ENCODE measurements at regions not wholly inside any gene's neighbourhood (a gene's known extent, or its start where the extent isn't known, plus 50 kb on each side); places are given as distances from the start of the nearest gene placed in this dataset.

DNA sequence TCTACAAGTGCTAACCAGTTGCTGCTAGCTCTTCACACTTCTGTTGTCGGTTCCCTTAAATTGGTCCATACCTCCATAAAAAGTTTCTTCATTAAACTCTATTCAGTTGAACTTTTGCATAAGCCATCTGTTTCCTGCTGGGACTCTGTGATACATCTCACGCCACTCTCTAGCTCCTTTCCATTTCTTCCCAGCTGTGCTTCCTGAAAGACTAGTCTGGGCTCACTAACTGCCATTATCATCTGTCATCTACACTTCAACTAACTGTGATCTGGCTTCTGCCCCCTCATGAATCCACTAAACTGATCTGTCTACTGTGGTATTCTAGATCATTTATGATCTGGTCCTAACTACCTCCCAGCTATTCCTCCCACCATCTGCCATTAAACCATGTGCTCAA is 78.3 kb downstream of the ELAPOR2 start:
- FAIRE-seq = no peak
- TF ChIP-seq POLR2A (IDR thresholded peaks at IDR 0.05; ENCODE audit: low read depth, low read length) = no peak
- no peak for DNase-seq (ENCODE audit: insufficient read length, low spot score)

- no peak for DNase-seq (ENCODE audit: insufficient read length, low spot score)
- FAIRE-seq = no peak
- no peak for TF ChIP-seq POLR2A (IDR thresholded peaks at IDR 0.05; ENCODE audit: low read depth, low read length)
Measured at GRCh38 chr7:86980223-86980622, 79.2 kb downstream of the ELAPOR2 start.

- no peak for FAIRE-seq
- no peak for TF ChIP-seq POLR2A (IDR thresholded peaks at IDR 0.05; ENCODE audit: low read depth, low read length)
- DNase-seq (ENCODE audit: insufficient read length, low spot score) = no peak
Measured at GRCh38 chr7:86978808-86979506, 80.5 kb downstream of the ELAPOR2 start.

- FAIRE-seq (no peak), DNase-seq (ENCODE audit: insufficient read length, low spot score) (no peak)
- TF ChIP-seq POLR2A (IDR thresholded peaks at IDR 0.05; ENCODE audit: low read depth, low read length) = no peak
Measured at GRCh38 chr7:86976958-86977357, 82.5 kb downstream of the ELAPOR2 start.

- FAIRE-seq (no peak), DNase-seq (ENCODE audit: insufficient read length, low spot score) (no peak)
- no peak for TF ChIP-seq POLR2A (IDR thresholded peaks at IDR 0.05; ENCODE audit: low read depth, low read length)
Measured at GRCh38 chr7:86975914-86976313, 83.5 kb downstream of the ELAPOR2 start.

DNA sequence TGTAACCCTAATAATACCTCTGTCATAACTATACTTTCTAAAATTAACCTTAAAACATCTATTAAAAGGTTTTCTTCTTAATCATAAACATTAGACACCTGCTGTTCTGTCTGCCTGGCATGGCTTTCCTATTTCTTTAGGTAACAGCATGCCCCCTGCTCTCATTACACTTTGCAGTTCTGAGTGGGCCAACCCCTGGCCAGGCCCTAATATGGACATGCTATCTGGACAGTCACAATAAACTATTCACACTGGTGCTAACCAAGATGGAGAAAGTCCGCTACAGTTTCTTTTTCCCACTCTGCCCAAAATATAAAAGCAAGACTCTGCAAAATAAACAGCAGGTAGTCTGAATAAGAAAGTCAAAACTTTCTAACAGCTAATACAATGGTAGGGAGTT is 84.0 kb downstream of the ELAPOR2 start:
- FAIRE-seq = no peak
- TF ChIP-seq POLR2A (IDR thresholded peaks at IDR 0.05; ENCODE audit: low read depth, low read length) = no peak
- no peak for DNase-seq (ENCODE audit: insufficient read length, low spot score)

DNA sequence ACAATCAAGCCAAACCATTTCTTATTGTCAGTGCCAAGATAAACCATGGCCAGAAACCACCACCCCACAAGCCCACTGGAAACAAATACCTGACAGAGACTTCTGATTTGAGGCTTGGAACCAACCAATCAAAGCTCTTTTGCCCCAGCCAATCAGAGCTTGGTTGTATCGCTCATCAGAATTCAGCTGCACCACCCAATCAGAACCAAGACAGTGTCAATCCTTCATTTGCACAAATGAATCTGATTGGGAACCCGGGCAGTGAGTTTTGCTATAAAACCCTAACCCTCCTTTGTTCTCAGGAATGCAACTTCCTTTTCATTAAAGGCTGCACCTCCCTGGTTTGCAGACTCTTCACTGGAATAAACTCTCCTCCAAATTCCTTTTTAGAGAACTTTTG is 87.4 kb downstream of the ELAPOR2 start:
- no peak for TF ChIP-seq POLR2A (IDR thresholded peaks at IDR 0.05; ENCODE audit: low read depth, low read length)
- DNase-seq (ENCODE audit: insufficient read length, low spot score) (no peak), FAIRE-seq (no peak)

GRCh38 chr7:86970986-86971385 is 88.5 kb downstream of the ELAPOR2 start:
- TF ChIP-seq POLR2A (IDR thresholded peaks at IDR 0.05; ENCODE audit: low read depth, low read length) = no peak
- no peak for FAIRE-seq
- DNase-seq (ENCODE audit: insufficient read length, low spot score) = no peak

DNA sequence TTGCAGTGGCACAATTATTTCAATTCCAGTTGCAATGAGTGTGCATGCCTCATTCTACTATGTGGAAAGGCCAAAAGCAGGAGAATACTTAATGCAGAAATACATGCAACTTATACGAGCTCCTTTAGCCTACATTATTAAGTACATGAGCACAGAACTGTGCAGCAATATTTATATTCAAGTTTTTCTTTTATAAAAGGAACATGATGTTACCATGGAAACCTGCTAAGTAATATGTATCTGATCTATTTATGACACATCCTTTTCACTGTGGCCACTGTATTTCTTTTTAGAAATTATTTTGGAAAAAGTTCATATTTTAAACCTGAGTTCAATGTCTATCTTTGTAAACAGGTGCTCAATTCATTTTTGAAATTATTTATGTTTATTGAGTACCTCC is 88.9 kb downstream of the ELAPOR2 start:
- FAIRE-seq = no peak
- TF ChIP-seq POLR2A (IDR thresholded peaks at IDR 0.05; ENCODE audit: low read depth, low read length) = no peak
- no peak for DNase-seq (ENCODE audit: insufficient read length, low spot score)

GRCh38 chr7:86969865-86970264 is 89.6 kb downstream of the ELAPOR2 start:
- FAIRE-seq = no peak
- TF ChIP-seq POLR2A (IDR thresholded peaks at IDR 0.05; ENCODE audit: low read depth, low read length) = no peak
- no peak for DNase-seq (ENCODE audit: insufficient read length, low spot score)

GRCh38 chr7:86968618-86969017 is 90.8 kb downstream of the ELAPOR2 start:
- FAIRE-seq = no peak
- no peak for TF ChIP-seq POLR2A (IDR thresholded peaks at IDR 0.05; ENCODE audit: low read depth, low read length)
- no peak for DNase-seq (ENCODE audit: insufficient read length, low spot score)

DNA sequence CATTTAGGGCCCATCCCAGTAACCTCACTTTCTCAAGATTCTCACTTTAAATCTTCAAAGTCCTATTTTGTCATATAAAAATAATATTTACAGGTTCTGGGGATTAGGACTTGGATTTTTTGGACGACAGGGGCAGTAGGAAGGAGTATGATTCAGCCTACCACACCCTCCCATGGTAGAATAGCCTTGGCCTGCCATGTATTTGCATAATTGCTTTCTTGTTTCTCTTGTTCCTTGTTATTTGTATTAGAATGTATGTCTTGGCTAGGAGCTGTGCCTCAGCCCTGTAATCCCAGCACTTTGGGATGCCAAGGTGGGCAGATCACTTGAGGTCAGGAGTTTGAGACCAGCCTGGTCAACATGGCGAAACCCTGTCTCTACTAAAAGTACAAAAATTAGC is 92.5 kb downstream of the ELAPOR2 start:
- DNase-seq (ENCODE audit: insufficient read length, low spot score) (no peak), FAIRE-seq (no peak)
- no peak for TF ChIP-seq POLR2A (IDR thresholded peaks at IDR 0.05; ENCODE audit: low read depth, low read length)

- FAIRE-seq (no peak), DNase-seq (ENCODE audit: insufficient read length, low spot score) (no peak)
Measured at GRCh38 chr7:86965727-86966120, 93.7 kb downstream of the ELAPOR2 start.

DNA sequence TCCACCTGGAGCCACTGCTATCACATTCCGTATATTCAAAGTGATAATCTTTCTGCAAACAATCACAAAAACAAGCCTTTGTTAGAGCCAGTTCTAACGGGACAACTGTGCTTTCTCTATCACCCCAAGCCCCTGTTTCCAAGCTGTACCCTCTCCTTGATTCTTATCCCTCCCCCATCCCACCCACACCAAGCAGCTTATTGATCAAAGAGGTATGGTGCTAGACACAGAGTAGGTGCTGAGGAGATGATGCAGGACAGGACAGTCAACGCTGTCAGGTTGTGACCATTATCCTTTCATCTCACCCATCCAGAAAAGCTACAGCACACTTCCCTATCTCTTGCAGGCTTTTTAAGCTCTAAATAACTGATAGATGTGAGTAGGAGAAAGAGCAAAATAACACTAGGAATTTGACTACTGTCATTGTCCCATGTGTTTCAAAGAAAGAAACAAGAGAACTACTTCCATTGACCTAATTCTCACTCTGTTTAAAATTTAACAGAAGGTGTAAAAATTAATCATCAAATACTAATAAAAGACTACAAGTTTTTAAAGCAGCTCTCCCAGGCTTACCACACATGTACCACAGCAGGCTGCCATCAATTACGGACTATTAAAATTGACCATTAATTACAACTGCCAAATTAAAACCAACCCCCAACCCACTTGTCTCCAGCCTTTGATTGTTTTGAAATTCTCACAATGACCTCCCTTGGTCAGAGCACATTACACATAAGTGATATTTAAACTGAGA is 94.3 kb downstream of the ELAPOR2 start:
- TF ChIP-seq POLR2A (IDR thresholded peaks at IDR 0.05; ENCODE audit: low read depth, low read length) = no peak
- DNase-seq (ENCODE audit: insufficient read length, low spot score) (no peak), FAIRE-seq (no peak)

More at GRCh38 chr7:86965727-86966120, 93.7 kb downstream of the ELAPOR2 start:
- no peak for TF ChIP-seq POLR2A (IDR thresholded peaks at IDR 0.05; ENCODE audit: low read depth, low read length)

DNA sequence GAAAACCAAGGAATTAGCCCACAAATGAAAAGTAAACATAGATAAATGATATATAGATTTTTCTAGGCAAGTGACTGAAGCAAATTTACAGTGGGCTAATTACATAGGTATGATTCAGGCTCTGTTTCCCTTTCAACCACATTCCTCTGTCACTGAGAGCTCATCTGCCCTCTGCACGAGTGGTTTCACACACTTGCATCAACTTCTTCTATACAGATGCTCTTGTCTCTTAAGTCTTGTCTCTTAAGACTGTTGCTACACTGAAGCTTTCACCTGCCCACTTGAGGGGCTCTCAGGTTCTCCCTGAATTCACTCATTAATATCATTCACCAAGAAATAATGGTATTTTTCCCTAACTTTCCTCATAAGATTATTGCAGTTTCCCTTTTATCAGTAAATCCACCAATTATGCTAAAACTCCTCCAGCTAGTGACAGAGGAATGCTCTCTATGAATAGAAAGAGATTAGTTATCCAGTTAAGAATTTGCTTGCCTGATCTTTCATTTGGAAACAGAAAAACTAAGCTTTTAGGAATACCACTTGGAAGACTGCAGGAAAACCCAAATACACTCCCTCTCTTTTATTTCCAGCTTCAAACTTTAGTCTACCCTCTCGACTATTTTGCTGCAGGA is 95.7 kb downstream of the ELAPOR2 start:
- FAIRE-seq (no peak), DNase-seq (ENCODE audit: insufficient read length, low spot score) (no peak)
- no peak for TF ChIP-seq POLR2A (IDR thresholded peaks at IDR 0.05; ENCODE audit: low read depth, low read length)

Data from H54 (cell line).